OCI-LY3 (cell line): ENCODE measurements at regions not wholly inside any gene's neighbourhood (a gene's known extent, or its start where the extent isn't known, plus 50 kb on each side); places are given as distances from the start of the nearest gene placed in this dataset.

Source experiments
- H2AFZ ChIP-seq: fragments of 200-600, 300-600 bp; shearing (Covaris generic); 2 replicates; pipeline ENCODE4 v1.6.0; 2014; ENCODE audit warnings: antibody characterized with exemption, low read depth, low read length
- H3K27ac ChIP-seq: fragments of 200-600, 300-600 bp; sonication (generic); 2 replicates; pipeline ENCODE4 v1.5.1; 2014; ENCODE audit warnings: mild to moderate bottlenecking, low read length, moderate library complexity, mixed read lengths
- H3K27me3 ChIP-seq: fragments of 200-600, 300-600 bp; sonication (generic); 2 replicates; pipeline ENCODE4 v1.6.1; 2014; ENCODE audit warnings: low read depth, low read length, mixed read lengths
- H3K36me3 ChIP-seq: fragments of 200-600, 300-600 bp; sonication (generic); replicated peaks from 2 replicates; pipeline ENCODE3; 2014; ENCODE audit warnings: low read depth, low read length, mixed read lengths
- H3K4me1 ChIP-seq: fragments of 300-600, 200-600 bp; sonication (generic); 2 replicates; pipeline ENCODE4 v1.6.1; 2014; ENCODE audit warnings: low read length, mixed read lengths
- H3K4me2 ChIP-seq: fragments of 200-600, 300-600 bp; sonication (generic); 2 replicates; pipeline ENCODE4 v1.6.1; 2014; ENCODE audit warnings: low read length, mixed read lengths
- H3K4me3 ChIP-seq: fragments of 300-600, 200-600 bp; sonication (generic); 2 replicates; pipeline ENCODE4 v1.5.1; 2014; ENCODE audit warnings: antibody characterized with exemption, mild to moderate bottlenecking, low read length, moderate library complexity
- H3K79me2 ChIP-seq: fragments of 300-600, 200-600 bp; shearing (Covaris generic); 2 replicates; pipeline ENCODE4 v1.6.1; 2014; ENCODE audit warnings: mild to moderate bottlenecking, low read length, mixed read lengths
- H3K9ac ChIP-seq: fragments of 300-600, 200-600 bp; shearing (Covaris generic); 2 replicates; pipeline ENCODE4 v1.6.0; 2014; ENCODE audit warnings: mild to moderate bottlenecking, low read length, moderate library complexity
- H3K9me3 ChIP-seq: fragments of 200-600, 300-600 bp; shearing (Covaris generic); 2 replicates; pipeline ENCODE4 v1.6.1; 2014; ENCODE audit warnings: low read length, mixed read lengths; ENCODE audit not compliant: insufficient read depth
- H4K20me1 ChIP-seq: fragments of 200-600, 300-600 bp; sonication (generic); 2 replicates; pipeline ENCODE4 v1.6.1; 2016; ENCODE audit warnings: low read length, mixed read lengths; ENCODE audit not compliant: insufficient read depth
- EZH2phosphoT487 ChIP-seq: fragments of 200-600 bp; shearing (Covaris generic); IDR thresholded peaks from 2 replicates; pipeline ENCODE4 v1.6.1; 2018; ENCODE audit warnings: antibody characterized with exemption, mixed run types, low read depth
- TF ChIP-seq, protein P1 (sequence below): fragments of 200-600, 300-600 bp; sonication (generic); IDR thresholded peaks from 2 replicates; pipeline ENCODE4 v1.5.1; 2014; ENCODE audit warnings: antibody characterized with exemption, low read length, low read depth

- peaks cover 4% of the 10 kb centered on the region; the same call in 1 of the 2 replicates for H3K4me1 ChIP-seq
- H3K4me3 ChIP-seq: no peak overlapping the region
- no peak overlapping the region for H2AFZ ChIP-seq
- no peak overlapping the region for H3K9ac ChIP-seq
- H4K20me1 ChIP-seq: no peaks in the 10 kb centered on the region
- no peak overlapping the region for H3K27ac ChIP-seq
- H3K4me2 ChIP-seq: no peak overlapping the region
- H3K36me3 ChIP-seq: no peaks in the 10 kb centered on the region
- no peaks in the 10 kb centered on the region for H3K79me2 ChIP-seq
- H3K9me3 ChIP-seq: 0 out of 2 replicates have a peak, but pooled peaks cover 3% of the 10 kb centered on the region
- TF ChIP-seq, protein P1, sequence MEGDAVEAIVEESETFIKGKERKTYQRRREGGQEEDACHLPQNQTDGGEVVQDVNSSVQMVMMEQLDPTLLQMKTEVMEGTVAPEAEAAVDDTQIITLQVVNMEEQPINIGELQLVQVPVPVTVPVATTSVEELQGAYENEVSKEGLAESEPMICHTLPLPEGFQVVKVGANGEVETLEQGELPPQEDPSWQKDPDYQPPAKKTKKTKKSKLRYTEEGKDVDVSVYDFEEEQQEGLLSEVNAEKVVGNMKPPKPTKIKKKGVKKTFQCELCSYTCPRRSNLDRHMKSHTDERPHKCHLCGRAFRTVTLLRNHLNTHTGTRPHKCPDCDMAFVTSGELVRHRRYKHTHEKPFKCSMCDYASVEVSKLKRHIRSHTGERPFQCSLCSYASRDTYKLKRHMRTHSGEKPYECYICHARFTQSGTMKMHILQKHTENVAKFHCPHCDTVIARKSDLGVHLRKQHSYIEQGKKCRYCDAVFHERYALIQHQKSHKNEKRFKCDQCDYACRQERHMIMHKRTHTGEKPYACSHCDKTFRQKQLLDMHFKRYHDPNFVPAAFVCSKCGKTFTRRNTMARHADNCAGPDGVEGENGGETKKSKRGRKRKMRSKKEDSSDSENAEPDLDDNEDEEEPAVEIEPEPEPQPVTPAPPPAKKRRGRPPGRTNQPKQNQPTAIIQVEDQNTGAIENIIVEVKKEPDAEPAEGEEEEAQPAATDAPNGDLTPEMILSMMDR: no peak
- TF ChIP-seq EZH2phosphoT487: no peak
- no peaks in the 10 kb centered on the region for H3K27me3 ChIP-seq
Measured at GRCh38 chr3:22228705-22229104, 477.7 kb upstream of the ZNF385D start.

- Histone ChIP-seq H3K36me3 (no peaks in the 10 kb centered on the region), H3K4me2 (no peak overlapping the region), H2AFZ (no peak overlapping the region), H3K4me3 (no peak overlapping the region), H3K9ac (no peak overlapping the region), H3K4me1 (peaks cover 4% of the 10 kb centered on the region; the same call in 1 of the 2 replicates), H3K9me3 (0 out of 2 replicates have a peak, but pooled peaks cover 3% of the 10 kb centered on the region), H3K27me3 (no peaks in the 10 kb centered on the region), H4K20me1 (no peaks in the 10 kb centered on the region), H3K27ac (no peak overlapping the region), H3K79me2 (no peaks in the 10 kb centered on the region)
- no peak for TF ChIP-seq EZH2phosphoT487
- TF ChIP-seq, protein P1: no peak
Measured at GRCh38 chr3:22231061-22231460, 480.1 kb upstream of the ZNF385D start.

DNA sequence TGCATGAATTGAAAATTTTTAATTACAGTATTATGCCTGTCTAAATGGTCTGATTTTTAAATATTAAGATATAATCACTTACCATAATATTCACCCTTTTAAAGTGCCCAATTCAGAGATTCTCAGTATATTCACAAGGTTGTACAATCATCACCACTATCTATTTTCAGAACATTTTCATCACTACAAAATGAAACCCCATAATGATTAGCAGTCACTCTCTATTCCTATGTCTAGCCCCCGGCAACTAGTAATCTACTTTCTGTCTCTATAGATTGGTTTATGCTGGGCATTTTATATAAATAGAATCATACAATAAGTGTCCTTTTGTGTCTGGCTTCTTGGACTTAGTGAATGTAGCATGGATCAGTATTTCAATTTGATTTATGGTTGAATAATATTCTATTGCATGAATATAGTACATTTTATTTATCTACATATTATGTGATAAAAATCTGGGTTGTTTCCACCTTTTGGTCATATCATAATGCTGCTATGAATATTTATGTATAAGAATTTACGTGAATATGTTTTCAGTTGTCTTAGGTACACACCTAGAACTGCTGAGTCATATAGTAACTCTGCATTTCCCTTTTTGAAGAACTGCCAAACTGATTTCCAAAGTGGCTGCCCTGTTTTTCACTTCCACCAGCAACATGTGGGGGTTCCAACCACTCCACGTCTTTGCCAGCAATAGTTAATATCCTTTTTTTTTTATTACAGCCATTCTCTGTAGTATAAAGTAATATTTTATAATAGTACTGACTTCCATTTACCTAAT is 485.7 kb upstream of the ZNF385D start:
- Histone ChIP-seq H3K27ac (no peak overlapping the region), H3K9ac (no peak overlapping the region), H2AFZ (no peak overlapping the region), H3K4me2 (peak overlapping the region; percentile 54), H3K4me3 (peak overlapping the region; percentile 40), H4K20me1 (no peaks in the 10 kb centered on the region), H3K4me1 (peaks cover 18% of the 10 kb centered on the region), H3K9me3 (0 out of 2 replicates have a peak, but pooled peaks cover 3% of the 10 kb centered on the region), H3K79me2 (no peaks in the 10 kb centered on the region), H3K36me3 (no peaks in the 10 kb centered on the region), H3K27me3 (no peaks in the 10 kb centered on the region)
- TF ChIP-seq, protein P1: no peak
- no peak for TF ChIP-seq EZH2phosphoT487

- no peaks in the 10 kb centered on the region for H4K20me1 ChIP-seq
- no peaks in the 10 kb centered on the region for H3K27me3 ChIP-seq
- no peak overlapping the region for H3K27ac ChIP-seq
- H3K36me3 ChIP-seq: no peaks in the 10 kb centered on the region
- TF ChIP-seq, protein P1: no peak
- no peak for TF ChIP-seq EZH2phosphoT487
- H2AFZ ChIP-seq: no peak overlapping the region
- no peaks in the 10 kb centered on the region for H3K9me3 ChIP-seq
- no peak overlapping the region for H3K4me3 ChIP-seq
- H3K9ac ChIP-seq: no peak overlapping the region
- no peak overlapping the region for H3K4me2 ChIP-seq
- H3K4me1 ChIP-seq: peaks cover 18% of the 10 kb centered on the region
- H3K79me2 ChIP-seq: no peaks in the 10 kb centered on the region
Measured at GRCh38 chr3:22239011-22239410, 488.0 kb upstream of the ZNF385D start.
